Kidney epithelial cell (primary cell): ENCODE measurements at regions not wholly inside any gene's neighbourhood (a gene's known extent, or its start where the extent isn't known, plus 50 kb on each side); places are given as distances from the start of the nearest gene placed in this dataset.

Experiments used
- DNase-seq: peaks from one replicate; pipeline ENCODE4 v3.0.0-alpha.2; 2010; ENCODE audit warnings: low read depth
- H3K27me3 ChIP-seq: 2 replicates; pipeline ENCODE4 v1.6.0; 2011; ENCODE audit warnings: low read length; ENCODE audit not compliant: control insufficient read depth, insufficient read depth
- H3K36me3 ChIP-seq: 2 replicates; pipeline ENCODE4 v1.5.1; 2011; ENCODE audit warnings: low read length; ENCODE audit not compliant: control insufficient read depth, insufficient read depth
- H3K4me3 ChIP-seq: 2 replicates; pipeline ENCODE4 v1.5.1; 2011; ENCODE audit warnings: low read depth, mild to moderate bottlenecking, control low read depth, low read length
- TF ChIP-seq, protein P1 (sequence below): IDR thresholded peaks from 2 replicates; pipeline ENCODE4 v1.5.1; 2011; ENCODE audit warnings: mild to moderate bottlenecking, moderate library complexity, low read length, control low read depth, inconsistent platforms; ENCODE audit not compliant: insufficient read depth, poor library complexity, severe bottlenecking

DNA sequence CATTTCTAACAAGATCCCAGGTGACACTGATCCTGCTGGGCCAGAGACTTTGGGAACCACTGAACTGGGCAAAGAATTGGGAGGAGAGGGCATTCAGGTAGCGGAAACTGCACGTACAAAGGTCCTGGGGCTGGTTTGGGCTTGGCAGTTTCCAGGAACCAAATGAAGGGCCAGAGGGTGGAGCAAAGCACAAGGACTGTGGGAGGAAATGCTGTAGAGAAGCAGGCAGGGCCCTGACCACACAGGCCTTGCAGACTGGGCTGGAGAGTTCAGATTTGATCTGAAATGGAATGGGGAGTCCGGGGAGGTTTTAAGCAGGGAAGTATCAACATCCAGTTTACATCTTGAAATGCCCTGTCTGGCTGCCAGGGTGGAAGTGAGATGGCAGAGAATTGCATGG is 195.1 kb downstream of the PHETA1 start:
- DNase-seq = no peak
- H3K36me3 ChIP-seq = no peaks in the 10 kb centered on the region
- no peak overlapping the region for H3K4me3 ChIP-seq
- TF ChIP-seq, protein P1, sequence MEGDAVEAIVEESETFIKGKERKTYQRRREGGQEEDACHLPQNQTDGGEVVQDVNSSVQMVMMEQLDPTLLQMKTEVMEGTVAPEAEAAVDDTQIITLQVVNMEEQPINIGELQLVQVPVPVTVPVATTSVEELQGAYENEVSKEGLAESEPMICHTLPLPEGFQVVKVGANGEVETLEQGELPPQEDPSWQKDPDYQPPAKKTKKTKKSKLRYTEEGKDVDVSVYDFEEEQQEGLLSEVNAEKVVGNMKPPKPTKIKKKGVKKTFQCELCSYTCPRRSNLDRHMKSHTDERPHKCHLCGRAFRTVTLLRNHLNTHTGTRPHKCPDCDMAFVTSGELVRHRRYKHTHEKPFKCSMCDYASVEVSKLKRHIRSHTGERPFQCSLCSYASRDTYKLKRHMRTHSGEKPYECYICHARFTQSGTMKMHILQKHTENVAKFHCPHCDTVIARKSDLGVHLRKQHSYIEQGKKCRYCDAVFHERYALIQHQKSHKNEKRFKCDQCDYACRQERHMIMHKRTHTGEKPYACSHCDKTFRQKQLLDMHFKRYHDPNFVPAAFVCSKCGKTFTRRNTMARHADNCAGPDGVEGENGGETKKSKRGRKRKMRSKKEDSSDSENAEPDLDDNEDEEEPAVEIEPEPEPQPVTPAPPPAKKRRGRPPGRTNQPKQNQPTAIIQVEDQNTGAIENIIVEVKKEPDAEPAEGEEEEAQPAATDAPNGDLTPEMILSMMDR = no peak
- H3K27me3 ChIP-seq = no peaks in the 10 kb centered on the region

GRCh38 chr12:111173391-111173790 is 195.5 kb downstream of the PHETA1 start:
- DNase-seq = no peak
- no peaks in the 10 kb centered on the region for H3K36me3 ChIP-seq
- H3K4me3 ChIP-seq = no peak overlapping the region
- no peaks in the 10 kb centered on the region for H3K27me3 ChIP-seq
- TF ChIP-seq, protein P1 = no peak

DNA sequence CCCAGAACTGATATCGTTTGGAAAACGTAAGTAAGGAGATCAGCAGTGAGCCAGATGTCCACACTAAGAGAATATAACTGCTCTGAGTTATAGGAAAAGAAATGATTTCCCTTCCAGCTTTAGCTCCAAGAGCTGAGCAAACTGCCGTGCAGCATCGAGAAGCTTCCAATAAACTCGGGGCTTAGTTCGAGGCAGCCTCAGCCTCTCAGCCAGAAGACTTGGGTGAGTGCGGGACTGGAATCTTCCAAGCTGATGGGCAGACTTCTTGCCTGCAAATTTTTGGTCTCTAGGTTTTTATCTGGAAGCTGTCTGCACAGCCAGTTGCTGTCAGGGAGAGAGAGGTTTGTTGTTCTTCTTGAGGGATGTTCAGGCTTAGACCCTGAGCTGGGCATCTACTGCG is 196.1 kb downstream of the PHETA1 start:
- no peak for DNase-seq
- Histone ChIP-seq H3K27me3 (no peaks in the 10 kb centered on the region), H3K4me3 (no peak overlapping the region), H3K36me3 (no peaks in the 10 kb centered on the region)
- TF ChIP-seq, protein P1 = no peak

- no peak for DNase-seq
- H3K36me3 ChIP-seq = no peaks in the 10 kb centered on the region
- TF ChIP-seq, protein P1 = no peak
- H3K4me3 ChIP-seq = no peak overlapping the region
- H3K27me3 ChIP-seq = no peaks in the 10 kb centered on the region
These were observed 197.1 kb downstream of the PHETA1 start for GRCh38 chr12:111171832-111172231.

GRCh38 chr12:111171345-111171744 is 197.6 kb downstream of the PHETA1 start:
- Histone ChIP-seq H3K27me3 (no peaks in the 10 kb centered on the region), H3K4me3 (no peak overlapping the region), H3K36me3 (no peaks in the 10 kb centered on the region)
- TF ChIP-seq, protein P1 = no peak
- no peak for DNase-seq

- H3K4me3 ChIP-seq = no peak overlapping the region
- no peaks in the 10 kb centered on the region for H3K36me3 ChIP-seq
- DNase-seq = no peak
- no peaks in the 10 kb centered on the region for H3K27me3 ChIP-seq
- TF ChIP-seq, protein P1 = no peak
These were observed 198.4 kb downstream of the PHETA1 start for GRCh38 chr12:111170543-111170942.
